CD4-positive, alpha-beta T cell (primary cell): ENCODE measurements at regions not wholly inside any gene's neighbourhood (a gene's known extent, or its start where the extent isn't known, plus 50 kb on each side); places are given as distances from the start of the nearest gene placed in this dataset.

ENCODE experiments used
- ATAC-seq: fragments of 200-7000 bp; cut with Tn5 transposase; one replicate; pipeline ENCODE4 v1.10.0; 2022; ENCODE audit warnings: mild to moderate bottlenecking; ENCODE audit not compliant: poor library complexity
- CTCF ChIA-PET: fragments of 350-600 bp; sonication (Branson Sonifier 250); formaldehyde crosslinking; loops from one replicate; lab custom pipeline; 2021; ENCODE audit warnings: antibody characterized with exemption, inconsistent platforms; lab: Charles Lee
- POLR2A ChIA-PET: fragments of 350-600 bp; sonication (Branson Sonifier 250); formaldehyde crosslinking; loops from one replicate; lab custom pipeline; 2021; ENCODE audit warnings: antibody characterized with exemption, inconsistent platforms; lab: Charles Lee
- DNase-seq, 14 experiments: peaks; one replicate each; pipeline ENCODE4 v3.0.0-alpha.2; 2013 to 2020; ENCODE audit warnings: mixed read lengths in 2 of 14
- H3K27ac ChIP-seq, 2 donors: one replicate each; pipeline versions ENCODE4 v1.5.1 to v1.7.0; 2013; ENCODE audit warnings: low read length in 2 of 2, low read depth in 1 of 2, mild to moderate bottlenecking in 1 of 2
- H3K27me3 ChIP-seq, 2 experiments: 1 replicate in 1 of 2; 2 replicates in 1 of 2; pipeline versions ENCODE4 v1.6.1 to v1.7.0; 2013; ENCODE audit warnings: low read length in 2 of 2, control low read depth in 1 of 2, mild to moderate bottlenecking in 1 of 2, moderate library complexity in 1 of 2; ENCODE audit not compliant: insufficient read depth in 2 of 2, control insufficient read depth in 1 of 2
- H3K36me3 ChIP-seq: one replicate; pipeline ENCODE4 v1.6.1; 2013; ENCODE audit warnings: low read length, control low read depth; ENCODE audit not compliant: insufficient read depth
- H3K4me1 ChIP-seq: one replicate; pipeline ENCODE4 v1.6.1; 2013; ENCODE audit warnings: low read length, control low read depth; ENCODE audit not compliant: insufficient read depth
- H3K4me3 ChIP-seq: one replicate; pipeline ENCODE4 v1.5.1; 2013; ENCODE audit warnings: mild to moderate bottlenecking, low read length, moderate library complexity
- H3K9me3 ChIP-seq, 2 experiments: 1 replicate in 1 of 2; 2 replicates in 1 of 2; pipeline versions ENCODE4 v1.6.1 to v1.7.0; 2013; ENCODE audit warnings: low read length in 2 of 2, mild to moderate bottlenecking in 2 of 2, control low read depth in 1 of 2, moderate library complexity in 1 of 2; ENCODE audit not compliant: control insufficient read depth in 1 of 2, insufficient read depth in 1 of 2
- H3K27ac Mint-ChIP-seq: one replicate; pipeline ENCODE4 v1.8.0; 2020; ENCODE audit warnings: mixed read lengths
- H3K27me3 Mint-ChIP-seq: one replicate; pipeline ENCODE4 v1.8.0; 2021; ENCODE audit warnings: mixed read lengths
- H3K36me3 Mint-ChIP-seq: one replicate; pipeline ENCODE4 v1.8.0; 2021; ENCODE audit warnings: low read depth, mixed read lengths
- H3K4me1 Mint-ChIP-seq: one replicate; pipeline ENCODE4 v1.8.0; 2021; ENCODE audit warnings: low read depth, mixed read lengths
- H3K4me3 Mint-ChIP-seq: one replicate; pipeline ENCODE4 v1.8.0; 2020; ENCODE audit warnings: mild to moderate bottlenecking, mixed read lengths
- H3K9me3 Mint-ChIP-seq: one replicate; pipeline ENCODE4 v1.8.0; 2020; ENCODE audit warnings: mixed read lengths
- intact Hi-C, 2 experiments: fragments of 100-400 bp; cut with DNase I in 1 of 2; cut with micrococcal nuclease in 1 of 2; formaldehyde crosslinking; loops; one replicate each; pipeline versions ENCODE4 v1.15.1 to v1.9.0; 2023 to 2025; cut with DNase I, micrococcal nuclease
- TF ChIP-seq, protein P1 (sequence below): fragments of 200-600 bp; IDR thresholded peaks from one replicate; pipeline ENCODE4 v1.8.0; 2022; ENCODE audit warnings: antibody characterized with exemption, mild to moderate bottlenecking

GRCh38 chr12:124663206-124663605, 95.8 kb upstream of the NCOR2 start:
- POLR2A ChIA-PET, result no interaction called here
- DNase-seq (no peak), ATAC-seq (no peak)
- no peaks in the 10 kb centered on the region for H3K9me3 Mint-ChIP-seq
- Histone ChIP-seq H3K4me3 (no peak overlapping the region), H3K4me1 (no peaks in the 10 kb centered on the region), H3K27ac (no peak overlapping the region), H3K36me3 (no peaks in the 10 kb centered on the region), H3K9me3 (peaks cover 0 to 40% of the 10 kb centered on the region in 2 experiments), H3K27me3 (no peaks in the 10 kb centered on the region)
- H3K36me3 Mint-ChIP-seq, result no peaks in the 10 kb centered on the region
- H3K27me3 Mint-ChIP-seq, result no peaks in the 10 kb centered on the region
- no peaks in the 10 kb centered on the region for H3K4me1 Mint-ChIP-seq
- H3K27ac Mint-ChIP-seq, result no peak overlapping the region
- CTCF ChIA-PET, result no interaction called here
- no peak overlapping the region for H3K4me3 Mint-ChIP-seq
- intact Hi-C loops, result loop anchor here in 1 of 2 experiments (1.0 kb wide), 1 partner anchor 18 kb away; no protein-coding TSS in a partner anchor
- TF ChIP-seq, protein P1, sequence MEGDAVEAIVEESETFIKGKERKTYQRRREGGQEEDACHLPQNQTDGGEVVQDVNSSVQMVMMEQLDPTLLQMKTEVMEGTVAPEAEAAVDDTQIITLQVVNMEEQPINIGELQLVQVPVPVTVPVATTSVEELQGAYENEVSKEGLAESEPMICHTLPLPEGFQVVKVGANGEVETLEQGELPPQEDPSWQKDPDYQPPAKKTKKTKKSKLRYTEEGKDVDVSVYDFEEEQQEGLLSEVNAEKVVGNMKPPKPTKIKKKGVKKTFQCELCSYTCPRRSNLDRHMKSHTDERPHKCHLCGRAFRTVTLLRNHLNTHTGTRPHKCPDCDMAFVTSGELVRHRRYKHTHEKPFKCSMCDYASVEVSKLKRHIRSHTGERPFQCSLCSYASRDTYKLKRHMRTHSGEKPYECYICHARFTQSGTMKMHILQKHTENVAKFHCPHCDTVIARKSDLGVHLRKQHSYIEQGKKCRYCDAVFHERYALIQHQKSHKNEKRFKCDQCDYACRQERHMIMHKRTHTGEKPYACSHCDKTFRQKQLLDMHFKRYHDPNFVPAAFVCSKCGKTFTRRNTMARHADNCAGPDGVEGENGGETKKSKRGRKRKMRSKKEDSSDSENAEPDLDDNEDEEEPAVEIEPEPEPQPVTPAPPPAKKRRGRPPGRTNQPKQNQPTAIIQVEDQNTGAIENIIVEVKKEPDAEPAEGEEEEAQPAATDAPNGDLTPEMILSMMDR, result no peak

GRCh38 chr12:124661341-124661740, 93.9 kb upstream of the NCOR2 start:
- no peaks in the 10 kb centered on the region for H3K36me3 Mint-ChIP-seq
- H3K4me1 Mint-ChIP-seq, result no peaks in the 10 kb centered on the region
- ChIA-PET CTCF (no interaction called here), POLR2A (no interaction called here)
- no peaks in the 10 kb centered on the region for H3K27me3 Mint-ChIP-seq
- Histone ChIP-seq H3K27me3 (no peaks in the 10 kb centered on the region), H3K27ac (no peak overlapping the region), H3K4me3 (no peak overlapping the region), H3K4me1 (no peaks in the 10 kb centered on the region), H3K9me3 (peaks cover 0 to 27% of the 10 kb centered on the region in 2 experiments), H3K36me3 (no peaks in the 10 kb centered on the region)
- no peak overlapping the region for H3K4me3 Mint-ChIP-seq
- TF ChIP-seq, protein P1, result no peak
- no peak overlapping the region for H3K27ac Mint-ChIP-seq
- no peak for ATAC-seq
- H3K9me3 Mint-ChIP-seq, result no peaks in the 10 kb centered on the region
- no peak for DNase-seq
- intact Hi-C loops, result no loop called here

DNA sequence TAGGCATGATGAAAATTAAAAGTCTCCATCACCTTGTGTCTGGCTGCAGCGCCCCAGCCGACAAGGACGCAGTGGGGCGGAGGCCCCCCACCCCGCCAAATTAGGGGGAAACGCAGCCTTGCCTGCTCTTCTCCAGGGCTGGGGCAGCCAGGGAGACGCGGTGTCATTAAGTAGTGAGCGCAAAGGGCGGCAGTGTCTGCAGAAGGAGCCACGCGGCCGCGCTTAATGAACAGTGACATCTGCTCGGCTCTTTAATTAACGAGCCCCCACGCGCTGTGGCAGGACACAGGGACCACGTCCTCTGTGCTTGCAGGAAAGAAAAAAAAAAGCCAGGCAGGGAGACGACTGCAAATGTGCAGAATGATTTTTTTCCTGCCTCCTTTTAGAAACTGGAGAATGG, 93.4 kb upstream of the NCOR2 start:
- TF ChIP-seq, protein P1, result no peak
- POLR2A ChIA-PET, result no interaction called here
- CTCF ChIA-PET, result no interaction called here

More for the DNA sequence above, 93.4 kb upstream of the NCOR2 start:
- no peak for DNase-seq
- H3K27ac ChIP-seq, result no peak overlapping the region
- no peak overlapping the region for H3K4me3 ChIP-seq
- no peak overlapping the region for H3K4me3 Mint-ChIP-seq
- no peaks in the 10 kb centered on the region for H3K27me3 ChIP-seq
- no peak overlapping the region for H3K27ac Mint-ChIP-seq
- H3K27me3 Mint-ChIP-seq, result no peaks in the 10 kb centered on the region
- H3K9me3 Mint-ChIP-seq, result no peaks in the 10 kb centered on the region
- no peaks in the 10 kb centered on the region for H3K4me1 Mint-ChIP-seq
- no peaks in the 10 kb centered on the region for H3K36me3 ChIP-seq
- intact Hi-C loops, result no loop called here
- peaks cover 0 to 26% of the 10 kb centered on the region in 2 experiments for H3K9me3 ChIP-seq
- no peaks in the 10 kb centered on the region for H3K4me1 ChIP-seq
- H3K36me3 Mint-ChIP-seq, result no peaks in the 10 kb centered on the region
- no peak for ATAC-seq
